ENCODE measurements at regions not wholly inside any gene's neighbourhood (a gene's known extent, or its start where the extent isn't known, plus 50 kb on each side); places are given as distances from the start of the nearest gene placed in this dataset.

GRCh38 chr4:189083769-189084168, 856.9 kb upstream of the FRG1 start:
- no peaks in the 10 kb centered on the region for H3K36me3 ChIP-seq (ENCODE audit: control insufficient read depth, insufficient read depth, low read length)
- H3K9ac ChIP-seq (ENCODE audit: insufficient read depth, low read length), result no peak overlapping the region
- H3K4me2 ChIP-seq (ENCODE audit: extremely low read depth, insufficient read depth, low read length), result no peak overlapping the region
- no peak overlapping the region for H2AFZ ChIP-seq (ENCODE audit: low read length)
- H3K79me2 ChIP-seq (ENCODE audit: control insufficient read depth, insufficient read depth, low read length), result no peaks in the 10 kb centered on the region
- H3K27ac ChIP-seq (ENCODE audit: insufficient read depth, low read length), result no peak overlapping the region
- no peak for DNase-seq (ENCODE audit: low read depth in 2 of 2)
- no peaks in the 10 kb centered on the region for H4K20me1 ChIP-seq (ENCODE audit: control insufficient read depth, extremely low read depth, insufficient read depth, low read length)
- no peak for TF ChIP-seq EZH2 (IDR thresholded peaks at IDR 0.05; ENCODE audit: low read length, missing control alignments)
- TF ChIP-seq, protein P1, sequence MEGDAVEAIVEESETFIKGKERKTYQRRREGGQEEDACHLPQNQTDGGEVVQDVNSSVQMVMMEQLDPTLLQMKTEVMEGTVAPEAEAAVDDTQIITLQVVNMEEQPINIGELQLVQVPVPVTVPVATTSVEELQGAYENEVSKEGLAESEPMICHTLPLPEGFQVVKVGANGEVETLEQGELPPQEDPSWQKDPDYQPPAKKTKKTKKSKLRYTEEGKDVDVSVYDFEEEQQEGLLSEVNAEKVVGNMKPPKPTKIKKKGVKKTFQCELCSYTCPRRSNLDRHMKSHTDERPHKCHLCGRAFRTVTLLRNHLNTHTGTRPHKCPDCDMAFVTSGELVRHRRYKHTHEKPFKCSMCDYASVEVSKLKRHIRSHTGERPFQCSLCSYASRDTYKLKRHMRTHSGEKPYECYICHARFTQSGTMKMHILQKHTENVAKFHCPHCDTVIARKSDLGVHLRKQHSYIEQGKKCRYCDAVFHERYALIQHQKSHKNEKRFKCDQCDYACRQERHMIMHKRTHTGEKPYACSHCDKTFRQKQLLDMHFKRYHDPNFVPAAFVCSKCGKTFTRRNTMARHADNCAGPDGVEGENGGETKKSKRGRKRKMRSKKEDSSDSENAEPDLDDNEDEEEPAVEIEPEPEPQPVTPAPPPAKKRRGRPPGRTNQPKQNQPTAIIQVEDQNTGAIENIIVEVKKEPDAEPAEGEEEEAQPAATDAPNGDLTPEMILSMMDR (conservative IDR thresholded peaks at IDR 0.05 in 1 of 2, IDR thresholded peaks at IDR 0.05 in 1 of 2; ENCODE audit: low read depth in 1 of 2, low read length in 2 of 2), result no peak
- no peak overlapping the region for H3K4me3 ChIP-seq (replicated peaks in 1 of 4; ENCODE audit: control extremely low read depth in 1 of 4, insufficient read depth in 1 of 4, low read depth in 3 of 4, low read length in 4 of 4)
- H3K27me3 ChIP-seq (ENCODE audit: control insufficient read depth, insufficient read depth, low read length), result no peaks in the 10 kb centered on the region
- no peaks in the 10 kb centered on the region for H3K4me1 ChIP-seq (ENCODE audit: control insufficient read depth, extremely low read depth, insufficient read depth, low read length)
- no peaks in the 10 kb centered on the region for H3K9me3 ChIP-seq (ENCODE audit: control insufficient read depth, insufficient read depth, low read depth, low read length)

- H3K9ac ChIP-seq (ENCODE audit: insufficient read depth, low read length), result no peak overlapping the region
- no peaks in the 10 kb centered on the region for H3K9me3 ChIP-seq (ENCODE audit: control insufficient read depth, insufficient read depth, low read depth, low read length)
- H3K79me2 ChIP-seq (ENCODE audit: control insufficient read depth, insufficient read depth, low read length), result no peaks in the 10 kb centered on the region
- no peaks in the 10 kb centered on the region for H3K4me1 ChIP-seq (ENCODE audit: control insufficient read depth, extremely low read depth, insufficient read depth, low read length)
- no peak overlapping the region for H3K4me3 ChIP-seq (replicated peaks in 1 of 4; ENCODE audit: control extremely low read depth in 1 of 4, insufficient read depth in 1 of 4, low read depth in 3 of 4, low read length in 4 of 4)
- H2AFZ ChIP-seq (ENCODE audit: low read length), result no peak overlapping the region
- no peaks in the 10 kb centered on the region for H3K36me3 ChIP-seq (ENCODE audit: control insufficient read depth, insufficient read depth, low read length)
- TF ChIP-seq, protein P1 (conservative IDR thresholded peaks at IDR 0.05 in 1 of 2, IDR thresholded peaks at IDR 0.05 in 1 of 2; ENCODE audit: low read depth in 1 of 2, low read length in 2 of 2), result no peak
- no peak overlapping the region for H3K4me2 ChIP-seq (ENCODE audit: extremely low read depth, insufficient read depth, low read length)
- H4K20me1 ChIP-seq (ENCODE audit: control insufficient read depth, extremely low read depth, insufficient read depth, low read length), result no peaks in the 10 kb centered on the region
- H3K27me3 ChIP-seq (ENCODE audit: control insufficient read depth, insufficient read depth, low read length), result no peaks in the 10 kb centered on the region
- H3K27ac ChIP-seq (ENCODE audit: insufficient read depth, low read length), result no peak overlapping the region
- no peak for DNase-seq (ENCODE audit: low read depth in 2 of 2)
Observed at GRCh38 chr4:189084671-189085070, 856.0 kb upstream of the FRG1 start.

GRCh38 chr4:189087971-189088370, 852.7 kb upstream of the FRG1 start:
- H3K79me2 ChIP-seq (ENCODE audit: control insufficient read depth, insufficient read depth, low read length), result no peaks in the 10 kb centered on the region
- H3K9me3 ChIP-seq (ENCODE audit: control insufficient read depth, insufficient read depth, low read depth, low read length), result no peaks in the 10 kb centered on the region
- H3K27me3 ChIP-seq (ENCODE audit: control insufficient read depth, insufficient read depth, low read length), result no peaks in the 10 kb centered on the region
- H3K9ac ChIP-seq (ENCODE audit: insufficient read depth, low read length), result no peak overlapping the region
- DNase-seq (ENCODE audit: low read depth in 2 of 2), result no peak
- no peaks in the 10 kb centered on the region for H4K20me1 ChIP-seq (ENCODE audit: control insufficient read depth, extremely low read depth, insufficient read depth, low read length)
- no peak overlapping the region for H3K4me2 ChIP-seq (ENCODE audit: extremely low read depth, insufficient read depth, low read length)
- H3K36me3 ChIP-seq (ENCODE audit: control insufficient read depth, insufficient read depth, low read length), result no peaks in the 10 kb centered on the region
- H2AFZ ChIP-seq (ENCODE audit: low read length), result no peak overlapping the region
- TF ChIP-seq EZH2 (IDR thresholded peaks at IDR 0.05; ENCODE audit: low read length, missing control alignments), result no peak
- TF ChIP-seq, protein P1 (conservative IDR thresholded peaks at IDR 0.05 in 1 of 2, IDR thresholded peaks at IDR 0.05 in 1 of 2; ENCODE audit: low read depth in 1 of 2, low read length in 2 of 2), result no peak
- H3K4me3 ChIP-seq (replicated peaks in 1 of 4; ENCODE audit: control extremely low read depth in 1 of 4, insufficient read depth in 1 of 4, low read depth in 3 of 4, low read length in 4 of 4), result no peak overlapping the region
- H3K4me1 ChIP-seq (ENCODE audit: control insufficient read depth, extremely low read depth, insufficient read depth, low read length), result no peaks in the 10 kb centered on the region
- no peak overlapping the region for H3K27ac ChIP-seq (ENCODE audit: insufficient read depth, low read length)

Data from fibroblast of lung (primary cell).